GM18519 (cell line): ENCODE measurements at regions not wholly inside any gene's neighbourhood (a gene's known extent, or its start where the extent isn't known, plus 50 kb on each side); places are given as distances from the start of the nearest gene placed in this dataset.

Experiments
- ATAC-seq: cut with Tn5 transposase; IDR thresholded peaks from one replicate; pipeline ENCODE4 v1.9.1; 2021; ENCODE audit warnings: mild to moderate bottlenecking, moderate library complexity; ENCODE audit not compliant: unreplicated experiment, low FRiP score

DNA sequence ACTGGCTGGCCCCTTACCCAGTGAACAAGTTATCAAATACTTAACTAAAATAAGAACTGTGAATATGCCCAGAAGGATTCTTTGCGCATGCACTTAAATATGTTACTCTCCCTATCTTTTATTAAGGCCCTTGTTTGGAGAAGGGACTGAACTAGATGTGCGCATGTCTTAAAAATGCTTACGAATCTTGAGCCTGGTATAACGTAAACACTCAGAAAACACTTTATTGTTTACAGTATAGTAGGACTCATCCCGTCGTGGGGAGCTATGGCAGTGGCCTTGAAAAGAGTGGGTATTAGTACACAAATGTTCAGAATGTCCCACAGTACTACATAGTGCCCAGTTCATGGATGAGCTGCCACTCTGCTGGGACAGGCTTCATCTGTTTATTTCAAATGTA, 75.9 kb upstream of the MAP4K3 start:
- ATAC-seq: no peak

DNA sequence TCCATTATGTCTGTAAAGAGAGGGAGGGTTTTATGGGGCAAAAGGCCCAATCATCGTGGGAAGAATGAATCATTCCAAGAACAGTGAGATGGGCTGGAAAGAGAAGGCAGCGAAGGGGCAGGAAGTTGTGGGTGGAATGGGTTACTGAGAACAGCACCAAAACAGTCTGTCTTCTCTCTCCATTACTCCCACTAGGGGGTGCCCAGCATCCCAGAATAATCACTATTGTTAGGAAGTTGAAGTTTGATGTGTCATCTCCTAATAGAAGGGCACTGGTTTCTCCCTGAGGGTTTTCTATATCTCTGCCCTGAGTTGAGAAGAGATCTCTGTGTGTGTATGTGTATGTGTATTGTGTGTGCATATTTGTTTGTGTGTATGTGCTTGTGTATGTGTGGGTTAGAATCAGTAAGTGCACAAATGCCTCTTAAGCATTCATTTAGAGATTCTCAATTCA, 76.6 kb upstream of the MAP4K3 start:
- ATAC-seq: peak; percentile 74

DNA sequence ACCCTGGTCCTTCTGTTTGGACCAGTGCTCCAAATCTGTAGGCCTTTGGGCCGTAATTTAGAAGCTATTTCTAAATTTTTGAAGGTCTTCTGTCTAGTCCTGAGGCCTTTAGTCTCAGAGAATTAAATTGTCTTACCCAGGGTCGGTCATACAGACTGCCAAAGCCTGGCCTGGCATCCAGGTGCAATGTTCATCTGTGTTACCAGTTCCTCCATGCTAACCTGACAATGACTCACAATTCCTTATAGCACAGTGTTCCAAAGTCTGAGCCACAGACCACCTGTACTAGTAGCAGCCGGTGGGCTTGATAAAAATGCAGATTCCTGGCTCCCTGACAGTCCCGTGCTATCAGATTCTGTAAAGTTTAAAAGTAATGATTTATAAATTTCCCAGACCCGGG, 77.7 kb upstream of the MAP4K3 start:
- ATAC-seq: no peak

DNA sequence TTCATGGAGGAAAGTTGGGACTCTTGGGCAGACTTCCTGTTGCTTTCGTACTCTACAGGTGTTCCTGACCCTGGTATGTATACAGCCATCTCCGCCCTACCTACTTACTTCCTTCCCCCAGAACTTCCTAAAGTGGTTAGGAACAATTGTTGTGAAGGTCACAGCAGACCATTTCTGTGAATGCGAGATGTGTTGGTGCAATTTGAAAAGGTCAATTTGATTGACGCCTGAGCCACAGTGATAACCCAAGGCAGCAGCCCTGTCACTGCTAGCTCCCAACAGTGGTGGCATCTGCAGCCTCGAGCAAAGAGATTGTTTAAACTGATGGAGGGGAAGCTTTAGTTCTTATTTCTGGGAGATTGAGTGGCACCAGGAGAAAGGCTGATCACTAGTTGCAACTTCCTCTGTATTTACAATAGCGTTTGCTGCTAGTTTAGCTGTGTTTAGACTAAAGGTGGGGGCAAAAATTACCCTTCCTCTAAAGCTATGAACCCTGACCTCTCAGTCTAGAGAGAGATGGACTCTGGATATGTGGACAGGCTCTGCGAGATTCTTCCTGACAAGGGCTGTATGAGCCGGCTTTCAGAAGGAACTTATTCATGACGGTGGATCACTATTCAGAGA, 78.3 kb upstream of the MAP4K3 start:
- no peak for ATAC-seq

DNA sequence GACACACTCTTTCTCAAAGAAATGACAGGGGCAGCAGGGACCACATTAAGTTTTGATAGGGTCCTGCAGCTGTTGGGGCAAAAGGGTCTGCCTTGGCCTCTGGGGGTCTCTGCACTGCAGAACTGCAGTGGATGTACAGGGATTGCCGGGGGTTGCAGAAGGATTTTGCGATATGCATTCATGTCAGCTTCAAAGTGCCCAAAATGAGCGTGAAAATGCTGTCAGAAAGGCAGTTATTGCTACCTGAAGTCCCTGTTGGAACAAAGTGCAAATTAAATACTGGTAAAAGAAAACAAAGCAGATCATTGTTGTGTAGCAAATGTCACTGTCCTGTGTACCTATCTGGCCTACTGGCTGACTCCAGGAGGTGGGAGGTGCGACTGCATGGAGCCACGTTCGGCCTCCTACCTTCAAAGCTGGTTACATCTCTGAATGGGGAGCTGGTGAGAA, 78.8 kb upstream of the MAP4K3 start:
- no peak for ATAC-seq

DNA sequence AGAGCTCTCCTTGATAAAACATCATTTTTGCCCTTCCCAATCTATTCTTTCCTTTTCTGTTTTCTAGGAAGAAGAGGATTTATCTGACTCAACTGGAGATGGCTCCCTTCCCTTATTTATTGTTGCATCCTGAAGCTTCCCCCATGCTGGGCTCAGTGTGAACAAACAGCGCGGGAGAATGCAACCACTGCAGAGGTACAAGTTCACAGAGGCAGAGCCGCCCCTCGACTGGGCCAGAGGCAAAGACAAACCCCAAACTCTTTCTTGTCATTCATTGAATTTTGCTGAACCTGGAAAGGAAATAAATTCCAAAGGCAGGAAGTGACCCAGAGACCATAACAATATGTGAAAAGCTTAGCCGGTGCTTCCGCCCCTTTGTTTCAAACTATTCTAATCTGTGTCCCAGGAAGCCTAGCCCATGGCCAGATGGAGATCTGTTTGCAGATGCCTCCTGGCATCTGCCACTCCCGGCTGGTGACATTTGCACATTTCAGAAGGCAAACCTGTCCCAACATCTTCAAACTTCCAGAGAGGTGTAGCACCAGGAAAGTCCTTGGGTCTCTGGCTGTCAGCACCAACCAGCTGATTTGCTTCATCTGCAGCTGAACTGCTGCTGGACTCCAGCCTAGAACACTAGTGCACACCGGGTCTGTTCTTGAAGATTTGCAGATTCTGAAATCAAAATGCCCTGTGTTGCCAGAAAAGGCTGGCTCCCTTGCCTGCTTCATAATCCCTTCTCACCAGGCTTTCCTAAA, 79.4 kb upstream of the MAP4K3 start:
- no peak for ATAC-seq

DNA sequence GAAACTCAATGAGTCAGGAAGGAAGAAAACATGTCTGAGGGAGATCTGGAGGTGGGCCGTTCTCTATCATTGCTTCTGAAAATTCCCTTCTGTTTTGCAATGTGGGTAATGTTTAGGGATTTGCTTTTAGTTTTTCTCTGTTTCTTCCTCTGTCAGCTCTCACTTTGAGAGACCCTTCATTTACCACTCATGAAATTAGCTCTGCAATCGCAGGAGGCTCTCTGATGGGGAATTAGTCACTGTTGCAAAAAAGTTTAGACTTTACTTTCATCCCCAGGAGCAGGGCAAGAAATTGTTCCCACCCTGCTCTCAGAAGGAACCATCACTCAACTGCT, 80.0 kb upstream of the MAP4K3 start:
- ATAC-seq: no peak

DNA sequence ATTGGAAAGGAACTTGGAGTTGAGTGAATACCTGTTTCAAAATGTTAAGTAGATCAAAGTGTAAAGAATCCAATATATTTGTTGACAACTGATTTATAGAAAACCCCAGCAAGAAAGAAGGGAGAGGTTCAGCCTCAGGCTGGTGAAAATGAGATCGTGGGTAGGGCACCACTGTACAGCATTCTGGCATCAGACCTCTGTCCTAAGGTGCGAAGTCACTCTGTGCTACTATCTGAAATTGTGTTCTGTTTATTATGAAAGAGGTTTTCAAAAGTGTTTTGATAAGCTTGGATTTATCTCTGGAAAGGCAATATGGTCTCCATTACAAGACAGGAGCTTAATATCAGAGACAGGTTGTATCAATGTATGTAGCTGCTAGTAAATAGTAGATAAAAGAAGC, 80.5 kb upstream of the MAP4K3 start:
- ATAC-seq: no peak

DNA sequence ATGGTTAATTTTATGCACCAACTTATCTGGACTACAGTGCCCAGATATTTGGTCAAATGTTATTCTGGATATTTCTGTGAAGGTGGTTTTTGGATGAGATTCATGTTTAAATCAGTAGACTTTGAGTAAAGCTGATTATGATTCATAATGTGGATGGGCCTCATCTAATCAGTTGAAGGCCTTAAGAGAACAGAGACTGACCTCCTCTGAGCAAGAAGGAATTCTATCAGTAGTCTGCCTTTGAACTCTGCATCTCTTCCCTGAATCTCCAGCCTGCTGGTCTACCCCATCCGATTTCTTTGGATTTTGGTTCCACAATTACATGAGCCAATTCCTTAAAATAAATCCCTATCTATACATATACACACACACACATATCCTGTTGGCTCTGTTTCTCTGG, 82.8 kb upstream of the MAP4K3 start:
- no peak for ATAC-seq

DNA sequence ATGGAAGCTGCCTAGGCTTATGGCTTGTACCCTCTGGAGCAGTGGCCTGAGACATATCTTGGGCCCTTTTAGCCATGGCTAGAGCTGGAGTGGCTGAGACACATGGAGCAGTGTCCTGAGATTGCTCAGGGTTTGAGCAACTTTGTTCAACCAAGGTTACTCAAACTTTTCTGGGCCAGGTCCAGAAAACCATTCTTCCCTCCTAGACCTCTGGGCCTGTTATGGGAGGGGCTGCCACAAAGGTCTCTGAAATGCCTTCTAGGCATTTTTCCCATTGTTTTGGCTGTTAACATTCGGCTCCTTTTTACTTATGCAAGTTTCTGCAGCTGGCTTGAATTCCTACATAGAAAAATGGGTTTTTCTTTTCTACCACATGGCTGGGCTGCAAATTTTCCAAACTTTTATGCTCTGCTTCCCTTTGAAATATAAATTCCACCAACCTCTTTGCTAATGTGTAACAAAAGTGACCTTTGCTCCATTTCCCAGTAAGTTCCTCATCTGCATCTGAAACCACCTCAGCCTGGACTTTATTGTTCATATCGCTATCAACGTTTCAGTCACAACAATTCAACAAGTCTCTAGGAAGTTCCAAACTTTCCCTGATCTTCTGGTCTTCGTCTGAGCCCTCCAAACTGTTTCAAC, 84.9 kb upstream of the MAP4K3 start:
- ATAC-seq: no peak

DNA sequence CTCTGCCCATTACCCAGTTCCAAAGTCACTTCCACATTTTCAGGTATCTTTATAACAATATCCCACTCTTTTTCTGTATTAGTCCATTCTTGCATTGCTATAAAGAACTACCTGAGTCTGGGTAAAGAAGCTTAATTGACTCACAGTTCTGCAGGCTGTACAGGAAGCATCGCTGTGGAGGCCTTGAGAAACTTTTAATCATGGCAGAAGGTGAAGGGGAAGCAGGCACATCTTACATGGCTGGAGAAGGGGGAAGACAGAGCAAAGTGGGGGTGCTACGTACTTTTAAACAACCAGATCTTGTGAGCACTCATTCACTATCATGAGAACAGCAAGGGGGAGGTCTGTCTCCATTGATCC, 85.4 kb upstream of the MAP4K3 start:
- no peak for ATAC-seq

DNA sequence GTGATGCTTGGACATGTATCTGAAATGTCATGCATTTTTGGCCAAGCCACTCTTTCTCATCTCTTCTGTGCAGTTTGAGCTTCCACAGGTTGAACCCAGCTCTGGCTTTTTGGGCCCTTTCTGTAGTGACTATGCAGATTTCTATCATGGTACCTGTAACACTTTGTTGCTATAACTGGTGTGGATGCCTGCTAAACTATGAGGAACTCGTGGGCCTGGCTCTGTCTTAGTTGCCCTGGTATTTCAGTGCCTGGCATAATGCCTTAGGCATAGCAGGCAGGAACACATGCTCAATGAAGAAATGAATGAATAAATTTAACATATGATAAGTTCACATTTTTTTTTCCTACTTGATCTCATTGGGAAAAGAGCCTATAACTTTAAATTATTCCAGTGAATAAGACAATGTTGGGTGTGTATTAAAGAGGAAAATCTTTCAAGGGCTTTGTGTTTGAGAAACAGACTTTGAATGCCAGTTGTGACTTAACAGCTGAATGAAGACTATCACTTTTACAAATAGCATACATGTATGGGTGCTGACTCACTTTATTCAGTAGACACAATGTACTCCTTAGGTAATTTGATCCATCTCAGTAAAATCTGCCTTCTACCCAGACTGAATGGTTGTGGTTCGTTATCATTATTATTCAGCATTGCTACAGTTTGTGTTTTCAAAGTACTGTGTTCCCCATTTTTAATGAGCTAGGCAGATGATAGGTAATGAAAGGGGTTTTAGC, 86.4 kb upstream of the MAP4K3 start:
- no peak for ATAC-seq

DNA sequence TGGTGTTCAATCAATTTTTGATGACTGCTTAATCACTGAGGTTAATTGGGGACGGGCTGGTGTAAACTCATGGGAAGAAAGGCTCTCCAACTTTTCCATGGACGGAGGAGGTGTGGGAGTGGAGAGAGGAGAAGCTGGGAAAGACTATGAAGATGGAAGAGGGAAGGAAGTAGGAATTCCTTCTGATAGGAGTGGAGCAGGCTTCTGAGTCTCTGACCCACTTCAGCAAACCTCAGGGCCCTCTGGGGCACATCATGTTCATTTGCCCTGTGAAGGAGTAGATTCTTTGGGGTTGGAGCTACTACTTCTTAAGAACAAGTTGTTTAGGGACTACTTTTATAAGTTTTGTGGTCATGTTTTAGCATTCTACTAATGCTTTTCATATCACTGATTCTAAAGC, 87.0 kb upstream of the MAP4K3 start:
- no peak for ATAC-seq

DNA sequence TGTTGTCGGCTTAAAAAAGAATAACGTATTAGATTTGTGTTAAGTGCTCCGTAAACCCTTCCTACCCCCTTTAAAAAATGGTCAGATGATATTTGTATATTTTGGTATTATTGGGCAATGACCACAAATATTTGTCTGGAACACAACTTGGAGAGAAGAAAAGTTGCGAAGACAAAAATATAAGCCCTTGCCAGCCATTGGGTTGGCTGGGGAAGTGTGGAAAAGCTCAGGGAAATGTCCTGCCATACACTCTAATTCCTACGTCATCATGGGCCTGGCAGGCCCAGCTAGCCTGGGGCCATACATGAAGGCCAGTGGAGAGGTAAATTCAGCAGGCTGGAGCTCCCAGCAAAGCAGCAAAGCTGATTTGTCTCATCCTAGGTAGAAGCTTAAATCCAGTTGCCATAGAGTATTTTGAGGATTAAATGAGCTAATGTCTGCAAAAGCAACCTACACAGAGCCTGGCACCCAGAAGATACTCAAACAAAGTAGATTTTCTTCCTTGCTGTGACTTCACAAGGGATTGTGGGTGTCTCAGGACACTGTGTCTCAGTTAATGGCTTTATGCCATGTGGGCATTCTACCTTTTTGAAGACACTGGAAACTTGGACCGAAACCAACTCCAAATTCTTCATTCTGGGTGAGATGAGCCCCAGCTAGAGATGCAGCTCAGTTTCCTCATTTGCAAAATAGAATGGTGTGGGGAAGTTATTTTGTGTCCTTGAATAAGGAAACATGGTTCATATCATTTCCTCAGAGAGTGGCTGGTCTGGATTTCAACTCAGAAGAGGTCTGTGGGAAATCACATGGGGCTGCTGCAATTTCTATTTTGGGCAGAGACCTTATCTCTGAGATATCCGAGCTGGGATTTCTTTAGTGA, 87.9 kb upstream of the MAP4K3 start:
- no peak for ATAC-seq

DNA sequence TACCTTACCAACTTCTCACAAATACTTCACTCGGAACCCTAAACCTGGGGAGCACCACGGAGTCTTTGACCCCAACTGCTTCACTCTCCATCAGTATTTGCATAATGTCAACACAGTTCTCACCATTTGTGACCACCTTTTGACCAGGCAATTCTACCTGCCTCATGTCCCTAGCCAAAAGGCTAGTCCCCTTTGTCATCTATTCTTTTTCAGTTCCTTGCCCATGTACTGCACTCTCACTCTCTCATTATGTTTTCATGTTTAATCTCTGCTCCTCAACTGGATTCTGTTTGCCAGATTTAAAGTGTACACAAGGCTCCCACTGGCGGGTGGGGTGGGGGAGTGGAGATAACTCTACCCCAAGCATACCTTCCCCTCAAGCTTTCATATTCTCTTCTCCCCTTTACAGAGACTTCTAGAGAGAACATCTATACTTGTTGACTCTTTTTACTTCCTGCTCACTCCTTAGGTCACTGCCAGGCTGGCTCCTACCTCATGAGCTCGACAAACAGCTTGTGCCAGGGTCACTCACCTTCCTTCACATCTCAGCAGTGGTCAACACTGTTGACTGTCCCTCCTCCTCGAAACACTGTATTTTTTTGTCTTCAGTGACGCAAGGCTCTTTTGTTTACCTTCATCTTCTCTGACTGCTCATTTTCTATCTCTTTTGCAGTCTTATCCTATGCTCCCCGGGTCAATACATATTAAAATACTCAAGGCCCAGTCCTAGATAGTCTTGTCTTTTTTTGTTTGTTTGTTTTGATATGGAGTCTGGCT, 88.7 kb upstream of the MAP4K3 start:
- ATAC-seq: no peak

DNA sequence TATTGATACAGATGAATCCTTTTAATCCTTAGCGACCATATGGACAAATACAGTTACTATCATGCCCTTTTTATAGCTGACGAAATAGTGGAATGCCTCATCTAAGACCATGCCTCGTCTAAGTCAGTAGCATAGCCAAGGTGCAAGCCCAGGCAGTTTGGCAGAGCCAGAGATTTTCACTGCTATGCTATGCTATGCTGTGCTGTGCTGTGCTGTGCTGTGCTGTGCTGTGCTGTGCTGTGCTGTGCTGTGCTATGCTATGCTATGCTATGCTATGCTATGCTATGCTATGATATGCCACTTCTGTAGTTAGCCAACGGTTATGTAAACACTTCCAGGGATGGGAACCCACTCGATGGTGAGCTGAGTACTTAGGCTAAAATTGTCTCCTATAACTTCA, 91.6 kb upstream of the MAP4K3 start:
- ATAC-seq: no peak

DNA sequence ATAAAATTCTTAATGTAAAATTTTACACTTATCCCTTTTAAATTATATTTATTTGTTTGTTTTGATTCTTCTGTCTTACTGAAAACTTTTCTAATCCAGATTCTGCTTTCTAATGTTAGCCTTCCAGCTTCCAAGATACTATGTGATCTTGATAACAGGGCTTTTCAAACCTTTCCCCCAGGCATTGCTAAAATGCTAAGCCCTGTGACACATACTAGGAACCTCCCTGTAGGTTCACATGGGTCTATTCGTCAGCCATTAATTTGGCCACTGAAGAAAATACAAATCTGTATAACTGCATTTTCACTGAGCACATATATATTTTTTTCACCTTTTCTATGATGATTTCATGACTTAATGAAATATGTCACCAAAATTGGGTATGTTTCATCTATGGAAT, 92.8 kb upstream of the MAP4K3 start:
- no peak for ATAC-seq

DNA sequence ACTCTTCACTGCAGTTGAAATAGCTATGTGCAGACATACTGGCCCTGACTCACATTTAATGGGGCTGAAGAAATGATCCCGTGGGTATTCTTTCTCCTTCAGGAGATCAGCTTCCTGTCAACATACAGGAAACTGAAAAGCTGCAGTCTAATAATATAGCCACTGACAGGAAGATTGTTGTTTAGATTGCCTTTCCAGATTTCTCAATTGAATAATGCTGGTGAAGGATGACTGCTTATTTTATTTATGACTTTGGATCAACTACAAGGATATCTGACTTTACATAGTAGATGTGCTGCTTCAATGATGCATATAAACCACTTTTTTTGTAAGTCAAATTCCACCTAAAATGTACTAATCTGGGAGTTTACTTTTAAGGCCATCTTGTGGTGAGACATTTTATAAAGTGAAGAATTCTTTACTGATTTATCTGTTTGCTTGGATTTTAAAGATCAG, 93.4 kb upstream of the MAP4K3 start:
- no peak for ATAC-seq

DNA sequence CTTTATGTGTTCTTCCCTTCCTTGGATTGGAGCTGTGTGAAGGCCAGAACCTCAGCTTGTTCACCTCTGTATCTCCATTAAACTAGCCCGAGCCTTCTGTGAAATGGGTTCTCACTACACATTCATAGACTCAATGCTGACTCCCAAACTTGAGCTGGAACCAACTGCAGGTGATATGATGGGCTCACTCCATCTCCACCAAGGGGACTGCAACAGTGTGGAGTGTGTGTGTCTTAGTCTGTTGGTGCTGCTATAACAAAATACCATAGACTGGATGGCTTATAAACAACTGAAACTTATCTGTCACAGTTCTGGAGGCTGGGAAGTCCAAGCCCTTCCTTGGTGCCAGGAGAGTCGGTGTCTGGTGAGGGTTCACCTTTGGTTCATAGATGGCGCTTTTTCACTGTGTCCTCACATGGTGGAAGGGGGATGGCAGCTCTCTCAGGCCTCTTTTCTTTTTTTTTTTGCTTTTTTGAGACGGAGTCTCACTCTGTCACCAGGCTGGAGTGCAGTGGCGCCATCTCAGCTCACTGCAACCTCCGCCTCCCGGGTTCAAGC, 94.2 kb upstream of the MAP4K3 start:
- ATAC-seq: no peak
